B cell (primary cell): ENCODE measurements at regions not wholly inside any gene's neighbourhood (a gene's known extent, or its start where the extent isn't known, plus 50 kb on each side); places are given as distances from the start of the nearest gene placed in this dataset.

Experiments
- ATAC-seq: fragments of 200-7000 bp; cut with Tn5 transposase; one replicate; pipeline ENCODE4 v1.10.0; 2021; ENCODE audit warnings: low read depth, mild to moderate bottlenecking, moderate number of reproducible peaks, moderate library complexity
- CTCF ChIA-PET: fragments of 350-600 bp; sonication (Branson Sonifier 250); formaldehyde crosslinking; loops from one replicate; lab custom pipeline; 2021; ENCODE audit warnings: antibody characterized with exemption, inconsistent platforms; lab: Charles Lee
- POLR2A ChIA-PET: fragments of 350-600 bp; sonication (Branson Sonifier 250); formaldehyde crosslinking; loops from one replicate; lab custom pipeline; 2021; ENCODE audit warnings: antibody characterized with exemption; lab: Charles Lee
- DNase-seq: peaks from one replicate; pipeline ENCODE4 v3.0.0; 2013
- H2AFZ ChIP-seq: 2 replicates; pipeline ENCODE4 v1.6.1; 2012; ENCODE audit warnings: mild to moderate bottlenecking, low read depth, low read length; ENCODE audit not compliant: insufficient read depth, poor library complexity, severe bottlenecking
- H3K27ac ChIP-seq, 2 donors: 1 replicate in 1 of 2; 2 replicates in 1 of 2; pipeline ENCODE4 v1.5.1; 2012 to 2013; ENCODE audit warnings: low read length in 2 of 2, mild to moderate bottlenecking in 2 of 2, moderate library complexity in 1 of 2
- H3K27me3 ChIP-seq, 4 experiments: fragments of 200-600 bp in 1 of 4; sonication (generic) in 1 of 4; replicated peaks in 1 of 4; 1 replicate in 2 of 4; 2 replicates in 2 of 4; pipeline versions ENCODE4 v1.6.1 to v1.7.0; 2013 to 2016; ENCODE audit warnings: low read length in 3 of 4, mild to moderate bottlenecking in 2 of 4, mixed read lengths in 1 of 4, moderate library complexity in 1 of 4; ENCODE audit not compliant: insufficient read depth in 4 of 4, control insufficient read depth in 3 of 4; ENCODE audit errors: control extremely low read depth in 1 of 4
- H3K36me3 ChIP-seq, 2 experiments: replicated peaks in 1 of 2; 1 replicate in 1 of 2; 2 replicates in 1 of 2; pipeline versions ENCODE4 v1.6.1 to v1.7.1; 2013; ENCODE audit warnings: low read length in 1 of 2; ENCODE audit not compliant: insufficient read depth in 2 of 2, control insufficient read depth in 1 of 2; ENCODE audit errors: control extremely low read depth in 1 of 2, extremely low read depth in 1 of 2
- H3K4me1 ChIP-seq, 2 donors: fragments of 200-600 bp in 1 of 2; sonication (generic) in 1 of 2; 1 replicate in 1 of 2; 2 replicates in 1 of 2; pipeline versions ENCODE4 v1.5.1 to v1.6.1; 2013 to 2017; ENCODE audit warnings: low read length in 2 of 2; ENCODE audit not compliant: control insufficient read depth in 2 of 2, insufficient read depth in 2 of 2
- H3K4me2 ChIP-seq: replicated peaks from 2 replicates; pipeline ENCODE3; 2012; ENCODE audit warnings: mild to moderate bottlenecking, low read depth, low read length; ENCODE audit not compliant: poor library complexity, severe bottlenecking
- H3K4me3 ChIP-seq, 5 experiments: fragments of 200-600 bp in 1 of 5; sonication (generic) in 1 of 5; 1 replicate in 3 of 5; 2 replicates in 2 of 5; pipeline versions ENCODE4 v1.5.1 to v1.7.0; 2011 to 2016; ENCODE audit warnings: low read length in 4 of 5, mild to moderate bottlenecking in 4 of 5, low read depth in 2 of 5, control low read depth in 1 of 5, moderate library complexity in 1 of 5; ENCODE audit not compliant: insufficient read depth in 1 of 5; ENCODE audit errors: control extremely low read depth in 1 of 5, extremely low read depth in 1 of 5
- H3K79me2 ChIP-seq: fragments of 200-600 bp; sonication (generic); one replicate; pipeline ENCODE4 v1.6.0; 2016; ENCODE audit warnings: low read length; ENCODE audit not compliant: control insufficient read depth, insufficient read depth
- H3K9ac ChIP-seq: fragments of 200-600 bp; sonication (generic); 2 replicates; pipeline ENCODE4 v1.6.1; 2017; ENCODE audit warnings: mild to moderate bottlenecking, low read length, moderate library complexity
- H3K9me3 ChIP-seq, 3 donors: one replicate each; pipeline versions ENCODE4 v1.6.1 to v1.7.1; 2013; ENCODE audit warnings: low read length in 2 of 3; ENCODE audit not compliant: control insufficient read depth in 2 of 3, insufficient read depth in 1 of 3; ENCODE audit errors: control extremely low read depth in 1 of 3
- H4K20me1 ChIP-seq: 2 replicates; pipeline ENCODE4 v1.6.0; 2012; ENCODE audit warnings: mild to moderate bottlenecking, low read length; ENCODE audit not compliant: insufficient read depth, control insufficient read depth, poor library complexity, severe bottlenecking
- H3K27ac Mint-ChIP-seq: one replicate; pipeline ENCODE4 v1.8.0; 2021; ENCODE audit warnings: mixed read lengths
- H3K27me3 Mint-ChIP-seq: one replicate; pipeline ENCODE4 v1.8.0; 2021; ENCODE audit warnings: mixed read lengths
- H3K4me1 Mint-ChIP-seq: one replicate; pipeline ENCODE4 v1.8.0; 2021; ENCODE audit warnings: mixed read lengths
- H3K4me3 Mint-ChIP-seq: one replicate; pipeline ENCODE4 v1.8.0; 2021; ENCODE audit warnings: mixed read lengths
- H3K9me3 Mint-ChIP-seq: one replicate; pipeline ENCODE4 v1.8.0; 2022; ENCODE audit warnings: mixed read lengths; ENCODE audit not compliant: insufficient read depth
- EZH2 ChIP-seq: IDR thresholded peaks from 2 replicates; pipeline ENCODE4 v1.6.1; 2012; ENCODE audit warnings: borderline replicate concordance, low read depth, mild to moderate bottlenecking, moderate library complexity, low read length; ENCODE audit not compliant: insufficient read depth, poor library complexity, severe bottlenecking
- WGBS: methylation state at CpG from one replicate; pipeline ENCODE4 v1.1.5; 2013; ENCODE audit warnings: missing lambda C conversion rate; ENCODE audit not compliant: insufficient coverage; 5-methylcytosine and 5-hydroxymethylcytosine counted together
- intact Hi-C: fragments of 100-400 bp; cut with micrococcal nuclease; formaldehyde crosslinking; loops from one replicate; pipeline ENCODE4 v1.10.0; 2022
- TF ChIP-seq, protein P1 (sequence below): fragments of 200-600 bp; IDR thresholded peaks from one replicate; pipeline ENCODE4 v1.8.0; 2022; ENCODE audit warnings: antibody characterized with exemption, mild to moderate bottlenecking

DNA sequence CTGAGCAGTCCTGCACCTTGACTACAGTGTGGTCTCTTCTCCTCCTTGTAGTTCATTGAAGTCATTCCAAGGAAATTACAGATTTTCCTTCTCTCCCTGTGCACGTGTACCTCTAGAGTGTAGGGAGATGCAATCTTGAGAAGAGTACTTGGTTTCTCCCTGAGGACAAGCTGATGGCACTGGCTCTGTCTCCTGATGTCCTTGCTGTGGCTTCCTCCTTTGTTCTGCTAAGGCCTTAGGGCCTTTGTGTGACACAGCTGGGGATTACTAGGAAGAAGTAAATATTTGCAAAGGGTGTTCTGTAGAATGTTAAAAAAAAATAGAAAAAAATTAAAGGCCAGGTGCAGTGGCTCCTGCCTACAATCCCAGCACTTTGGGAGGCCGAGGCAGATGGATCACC lies 66.2 kb upstream of the APOBEC4 start:
- CTCF ChIA-PET: no interaction called here
- Histone ChIP-seq H3K4me2 (no peak overlapping the region), H2AFZ (no peak overlapping the region), H3K9ac (no peak overlapping the region), H3K79me2 (no peaks in the 10 kb centered on the region), H3K4me3 (no peak overlapping the region), H3K27me3 (no peaks in the 10 kb centered on the region), H4K20me1 (no peaks in the 10 kb centered on the region), H3K4me1 (no peaks in the 10 kb centered on the region), H3K36me3 (no peaks in the 10 kb centered on the region), H3K27ac (no peak overlapping the region), H3K9me3 (no peaks in the 10 kb centered on the region)
- Mint-ChIP-seq H3K4me1 (no peaks in the 10 kb centered on the region), H3K27ac (no peak overlapping the region), H3K4me3 (no peak overlapping the region), H3K27me3 (peaks cover 3% of the 10 kb centered on the region), H3K9me3 (no peaks in the 10 kb centered on the region)
- no peak for TF ChIP-seq EZH2
- TF ChIP-seq, protein P1, sequence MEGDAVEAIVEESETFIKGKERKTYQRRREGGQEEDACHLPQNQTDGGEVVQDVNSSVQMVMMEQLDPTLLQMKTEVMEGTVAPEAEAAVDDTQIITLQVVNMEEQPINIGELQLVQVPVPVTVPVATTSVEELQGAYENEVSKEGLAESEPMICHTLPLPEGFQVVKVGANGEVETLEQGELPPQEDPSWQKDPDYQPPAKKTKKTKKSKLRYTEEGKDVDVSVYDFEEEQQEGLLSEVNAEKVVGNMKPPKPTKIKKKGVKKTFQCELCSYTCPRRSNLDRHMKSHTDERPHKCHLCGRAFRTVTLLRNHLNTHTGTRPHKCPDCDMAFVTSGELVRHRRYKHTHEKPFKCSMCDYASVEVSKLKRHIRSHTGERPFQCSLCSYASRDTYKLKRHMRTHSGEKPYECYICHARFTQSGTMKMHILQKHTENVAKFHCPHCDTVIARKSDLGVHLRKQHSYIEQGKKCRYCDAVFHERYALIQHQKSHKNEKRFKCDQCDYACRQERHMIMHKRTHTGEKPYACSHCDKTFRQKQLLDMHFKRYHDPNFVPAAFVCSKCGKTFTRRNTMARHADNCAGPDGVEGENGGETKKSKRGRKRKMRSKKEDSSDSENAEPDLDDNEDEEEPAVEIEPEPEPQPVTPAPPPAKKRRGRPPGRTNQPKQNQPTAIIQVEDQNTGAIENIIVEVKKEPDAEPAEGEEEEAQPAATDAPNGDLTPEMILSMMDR: no peak
- no peak for ATAC-seq
- intact Hi-C loops: no loop called here
- 63% methylated on average over 1 of the region's 2 CpGs for WGBS
- no peak for DNase-seq
- POLR2A ChIA-PET: no interaction called here

DNA sequence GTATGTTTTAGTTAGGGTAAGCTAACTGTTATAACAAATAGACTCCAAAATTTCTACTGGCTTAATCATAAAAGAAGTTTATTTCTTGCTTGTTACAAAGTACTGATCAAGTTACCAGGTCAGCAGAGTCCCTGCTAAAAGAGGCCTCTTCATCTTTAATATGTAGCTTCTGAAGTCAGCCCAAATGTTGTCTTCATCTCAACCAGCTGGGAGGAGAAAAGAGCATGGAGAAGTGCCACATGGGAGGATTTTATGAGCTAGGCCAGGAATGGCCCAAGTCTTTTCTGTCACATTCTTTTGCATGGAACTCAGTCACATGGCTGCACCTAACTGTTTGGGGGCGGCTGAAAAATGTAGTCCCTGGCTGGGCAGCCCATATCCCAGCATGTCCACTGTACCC lies 63.2 kb upstream of the APOBEC4 start:
- H3K9ac ChIP-seq: no peak overlapping the region
- H3K27me3 ChIP-seq: no peaks in the 10 kb centered on the region
- Mint-ChIP-seq H3K9me3 (no peaks in the 10 kb centered on the region), H3K4me3 (no peak overlapping the region), H3K27ac (no peak overlapping the region), H3K4me1 (no peaks in the 10 kb centered on the region), H3K27me3 (peaks cover 3% of the 10 kb centered on the region)
- DNase-seq (no peak), ATAC-seq (no peak)
- H3K79me2 ChIP-seq: no peaks in the 10 kb centered on the region
- no peaks in the 10 kb centered on the region for H4K20me1 ChIP-seq
- POLR2A ChIA-PET: no interaction called here
- no peaks in the 10 kb centered on the region for H3K9me3 ChIP-seq
- no peak overlapping the region for H3K27ac ChIP-seq
- CTCF ChIA-PET: no interaction called here
- WGBS: 83% methylated on average over 1 of the region's 1 CpG
- intact Hi-C loops: no loop called here
- H3K4me3 ChIP-seq: no peak overlapping the region
- TF ChIP-seq, protein P1: no peak
- TF ChIP-seq EZH2: no peak
- no peaks in the 10 kb centered on the region for H3K4me1 ChIP-seq
- no peak overlapping the region for H3K4me2 ChIP-seq
- no peaks in the 10 kb centered on the region for H3K36me3 ChIP-seq
- H2AFZ ChIP-seq: no peak overlapping the region
